ENCODE measurements at regions not wholly inside any gene's neighbourhood (a gene's known extent, or its start where the extent isn't known, plus 50 kb on each side); places are given as distances from the start of the nearest gene placed in this dataset.

- DNase-seq (ENCODE audit: low read depth) = no peak
These were observed 847.6 kb upstream of the LCORL start for GRCh38 chr4:18869166-18869565.

DNA sequence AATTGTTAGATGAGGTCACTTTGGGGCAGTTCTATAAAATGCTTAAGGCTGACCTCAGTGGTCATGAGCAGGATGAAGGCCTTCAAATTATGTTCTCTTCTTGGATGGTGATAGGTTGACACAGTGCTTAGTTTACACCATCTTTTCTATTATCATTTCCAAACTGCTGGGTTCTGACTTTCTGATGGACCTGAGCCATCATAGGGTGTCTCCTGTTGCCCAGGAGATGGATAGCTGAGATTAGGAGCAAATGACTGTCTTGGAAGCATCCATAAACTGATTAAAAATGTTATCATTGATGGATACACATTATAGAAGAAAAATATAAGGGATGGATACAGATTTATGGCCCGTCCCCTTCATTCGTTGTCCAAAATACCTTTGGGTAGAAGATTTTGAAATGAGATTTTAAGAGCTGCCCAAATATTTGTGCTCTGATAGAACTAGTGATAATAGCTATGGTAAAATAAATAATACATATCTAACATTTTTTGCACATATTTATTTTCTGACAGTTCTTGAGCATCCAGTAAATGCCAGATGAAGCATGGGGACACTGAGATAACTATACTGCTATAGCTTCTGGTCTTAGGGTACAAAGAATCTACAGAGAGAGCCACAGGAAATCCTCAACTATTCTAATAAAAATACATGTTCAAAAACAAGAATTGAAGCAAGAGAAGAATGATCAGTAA is 839.4 kb upstream of the LCORL start:
- no peak for DNase-seq (ENCODE audit: low read depth)

- no peak for DNase-seq (ENCODE audit: low read depth)
These were observed 837.9 kb upstream of the LCORL start for GRCh38 chr4:18859468-18859867.

DNA sequence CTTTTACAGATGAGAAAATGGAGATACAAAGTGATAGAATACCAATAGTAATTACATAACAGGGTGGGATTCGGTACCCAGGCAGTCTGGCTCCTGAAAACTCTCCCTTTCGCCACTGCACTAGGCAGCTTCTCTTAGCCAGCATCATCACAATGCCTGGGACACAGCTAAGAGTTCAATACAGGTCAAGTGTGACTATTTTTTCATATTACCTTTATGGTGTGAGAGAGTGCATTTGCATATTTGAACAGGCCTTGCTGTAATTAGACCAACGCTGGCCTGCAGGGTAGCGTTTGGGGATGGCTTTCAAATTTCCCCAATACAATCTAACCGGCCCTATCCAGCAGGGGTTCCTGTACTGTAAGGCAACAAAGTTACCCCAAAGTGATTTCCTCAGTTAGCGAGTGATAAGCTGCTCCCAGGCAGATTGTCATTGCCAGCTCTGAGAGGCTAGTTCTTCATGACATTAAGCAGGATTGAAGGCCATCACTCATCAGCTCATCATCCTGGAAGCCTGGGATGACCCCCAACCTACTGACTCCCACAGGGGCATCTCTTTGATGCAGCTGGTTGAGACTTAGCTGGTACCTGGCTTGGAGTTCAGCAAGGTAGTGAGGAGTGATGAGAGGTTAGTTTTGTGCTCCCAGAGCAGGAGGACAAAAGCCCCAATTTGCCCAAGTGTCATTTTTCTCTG is 836.8 kb upstream of the LCORL start:
- no peak for DNase-seq (ENCODE audit: low read depth)

- no peak for DNase-seq (ENCODE audit: low read depth)
These were observed 829.3 kb upstream of the LCORL start for GRCh38 chr4:18850867-18851266.

GRCh38 chr4:18847249-18847890 is 825.8 kb upstream of the LCORL start:
- DNase-seq (ENCODE audit: low read depth) = no peak

DNA sequence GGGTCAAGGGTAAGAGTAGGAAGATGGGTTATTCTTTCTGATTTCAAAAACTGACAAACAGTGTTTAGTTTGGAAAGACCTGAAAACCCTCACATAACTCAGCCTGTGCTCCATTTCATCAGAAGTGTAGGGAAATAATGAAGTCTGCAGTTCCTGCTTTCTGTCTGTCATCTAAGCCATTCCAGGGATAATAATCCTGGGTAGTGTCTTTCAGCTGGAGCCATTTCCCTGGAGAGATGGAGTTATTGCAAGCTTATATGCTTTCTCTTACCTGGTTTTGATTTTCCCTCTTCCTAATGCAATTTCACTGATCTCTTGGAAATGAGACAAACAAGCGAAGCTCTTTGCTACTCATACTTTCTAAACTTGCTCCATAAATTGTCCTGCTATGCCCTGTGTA is 824.8 kb upstream of the LCORL start:
- no peak for DNase-seq (ENCODE audit: low read depth)

- DNase-seq (ENCODE audit: low read depth) = no peak
These were observed 823.2 kb upstream of the LCORL start for GRCh38 chr4:18844726-18845125.

GRCh38 chr4:18842431-18842830 is 820.9 kb upstream of the LCORL start:
- DNase-seq (ENCODE audit: low read depth) = no peak

DNA sequence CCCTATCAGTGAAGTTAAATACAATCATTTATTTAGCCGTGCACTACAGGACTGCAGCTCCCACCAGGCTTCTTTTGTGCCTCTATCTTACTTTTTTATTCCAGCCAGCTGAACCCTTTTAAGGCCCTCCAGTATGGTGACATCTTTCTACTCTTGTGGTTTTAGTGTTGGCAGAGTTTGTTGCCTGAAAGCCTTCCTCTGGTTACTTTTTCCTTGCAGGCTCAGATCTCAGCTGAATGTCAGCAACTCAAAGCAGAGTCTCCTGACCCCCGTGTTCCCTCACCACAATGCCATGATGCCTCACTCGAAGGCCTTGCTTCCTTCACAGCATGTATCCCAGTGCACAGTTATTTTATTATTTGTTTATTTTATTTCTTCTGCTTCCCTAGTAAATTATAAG is 818.9 kb upstream of the LCORL start:
- DNase-seq (ENCODE audit: low read depth) = no peak

DNA sequence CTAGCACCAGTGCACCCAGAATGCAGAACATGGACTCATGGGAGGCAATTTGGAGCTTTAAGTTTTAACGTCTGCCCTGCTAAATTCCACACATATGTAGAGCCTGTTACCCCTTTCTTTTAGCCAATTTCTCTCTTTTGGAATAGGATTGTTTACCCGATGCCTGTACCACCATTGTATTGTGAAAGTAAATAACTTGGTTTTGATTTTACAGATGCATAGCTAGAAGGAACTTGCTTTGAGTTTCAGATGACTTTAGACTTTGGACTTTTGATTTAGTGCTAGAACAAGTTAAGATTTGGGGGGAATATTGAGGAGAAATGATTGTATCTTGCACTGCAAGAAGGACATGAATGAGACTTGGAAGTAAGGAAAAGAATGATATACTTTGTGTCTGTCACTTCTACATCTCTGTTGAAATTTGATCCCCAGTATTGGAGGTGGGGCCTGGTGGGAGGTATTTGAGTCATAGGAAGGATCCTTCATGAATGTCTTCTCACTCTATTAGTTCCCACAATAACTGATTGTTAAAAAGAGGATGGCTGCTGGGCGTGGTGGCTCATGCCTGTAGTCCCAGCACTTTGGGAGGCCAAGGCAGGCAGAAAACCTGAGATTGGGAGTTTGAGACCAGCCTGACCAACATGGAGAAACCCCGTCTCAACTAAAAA is 794.8 kb upstream of the LCORL start:
- no peak for DNase-seq (ENCODE audit: low read depth)

GRCh38 chr4:18815779-18816173 is 794.2 kb upstream of the LCORL start:
- DNase-seq (ENCODE audit: low read depth) = no peak

DNA sequence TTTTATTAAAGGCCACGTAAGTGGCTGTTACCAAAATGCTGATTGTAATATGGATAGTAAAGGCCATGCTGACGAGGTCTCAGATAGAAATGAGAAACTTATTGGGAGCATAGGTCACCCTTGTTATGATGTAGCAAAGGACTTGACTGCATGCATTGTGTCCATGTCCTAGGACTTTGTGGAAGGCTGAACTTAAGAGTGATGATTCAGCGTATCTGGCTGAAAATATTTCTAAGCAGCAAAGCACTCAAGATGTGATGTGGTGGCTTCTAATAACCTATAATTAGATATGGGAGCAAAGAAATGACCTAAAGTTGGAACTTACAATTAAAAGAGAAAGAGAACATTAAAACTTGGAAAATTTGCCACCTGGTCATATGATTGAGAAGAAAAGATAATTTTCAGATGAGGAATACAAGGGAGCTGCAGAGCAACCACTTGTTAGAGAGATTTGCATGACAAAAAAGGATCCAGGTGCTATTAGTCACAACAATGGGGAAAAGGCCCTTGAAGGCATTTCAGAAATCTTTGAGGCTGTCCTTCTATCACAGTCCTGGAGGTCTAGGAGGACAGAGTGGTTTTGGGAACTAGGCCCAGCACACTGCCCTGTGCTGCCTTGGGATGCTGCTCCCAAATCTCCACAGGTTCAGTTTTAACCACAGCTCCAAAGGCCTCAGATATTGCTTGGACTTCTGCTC is 793.7 kb upstream of the LCORL start:
- no peak for DNase-seq (ENCODE audit: low read depth)

DNA sequence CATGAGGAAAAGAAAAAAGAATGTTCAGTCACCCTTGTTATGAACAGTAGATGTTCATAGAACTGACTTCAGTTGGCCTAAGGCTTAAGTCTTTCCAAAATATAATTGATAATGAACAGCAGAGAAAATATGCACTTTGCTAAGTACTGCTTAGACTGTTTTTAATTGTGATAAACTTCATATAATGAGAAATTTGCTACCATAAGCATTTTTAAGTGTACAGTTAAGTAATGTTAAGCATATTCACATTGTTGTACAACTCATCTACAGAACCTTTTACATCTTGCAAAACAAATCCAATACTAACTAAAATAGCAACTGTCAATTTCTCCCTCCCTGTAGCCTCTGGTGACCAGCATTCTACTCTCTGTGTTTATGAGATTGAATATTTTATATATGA is 792.2 kb upstream of the LCORL start:
- DNase-seq (ENCODE audit: low read depth) = no peak

GRCh38 chr4:18813055-18813454 is 791.5 kb upstream of the LCORL start:
- no peak for DNase-seq (ENCODE audit: low read depth)

- no peak for DNase-seq (ENCODE audit: low read depth)
These were observed 782.2 kb upstream of the LCORL start for GRCh38 chr4:18803781-18804180.

GRCh38 chr4:18798123-18798522 is 776.6 kb upstream of the LCORL start:
- no peak for DNase-seq (ENCODE audit: low read depth)

- no peak for DNase-seq (ENCODE audit: low read depth)
These were observed 774.2 kb upstream of the LCORL start for GRCh38 chr4:18795794-18796193.

DNA sequence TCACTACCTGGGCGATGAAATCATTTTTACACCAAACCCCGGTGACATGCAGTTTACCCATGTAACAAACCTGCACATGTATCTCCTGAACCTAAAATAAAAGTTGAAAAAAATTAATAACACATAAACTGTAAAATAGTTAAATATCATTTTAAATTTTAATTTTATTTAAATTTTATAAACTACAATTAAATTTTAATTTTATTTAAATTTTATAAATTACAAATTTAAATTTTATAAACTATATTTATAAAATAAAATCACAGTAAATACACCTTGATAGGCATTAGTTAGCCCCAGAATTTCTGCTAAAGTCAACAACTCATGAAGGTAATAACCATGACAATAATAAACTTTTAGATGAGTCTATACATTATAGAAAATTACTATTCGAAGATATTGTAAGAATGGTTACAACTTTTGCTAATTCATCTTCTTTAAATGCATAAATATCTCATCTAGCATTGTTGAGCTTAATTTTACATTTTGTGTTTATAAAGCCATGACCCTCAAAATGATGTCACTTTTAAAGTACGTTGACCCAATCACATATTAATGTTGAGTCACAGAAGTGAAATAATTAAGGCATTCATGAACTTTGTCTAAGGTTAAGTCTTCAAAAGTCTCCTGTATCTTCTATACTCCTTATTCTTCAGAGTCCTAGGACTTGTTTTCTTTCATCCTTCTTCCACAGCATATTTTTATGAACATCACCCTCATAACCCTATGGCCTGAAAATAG is 755.8 kb upstream of the LCORL start:
- DNase-seq (ENCODE audit: low read depth) = no peak

GRCh38 chr4:18767921-18768320 is 746.4 kb upstream of the LCORL start:
- no peak for DNase-seq (ENCODE audit: low read depth)

- DNase-seq (ENCODE audit: low read depth) = no peak
These were observed 735.1 kb upstream of the LCORL start for GRCh38 chr4:18756671-18757070.

GRCh38 chr4:18754180-18754579 is 732.6 kb upstream of the LCORL start:
- DNase-seq (ENCODE audit: low read depth) = no peak
